ENCODE measurements at regions not wholly inside any gene's neighbourhood (a gene's known extent, or its start where the extent isn't known, plus 50 kb on each side); places are given as distances from the start of the nearest gene placed in this dataset. TPM values are rescaled to one million over a fixed set of nuclear protein-coding genes. Genes with fewer than 3 reads are reported as not detected.
A peak's percentile ranks its signal among the peaks of the same experiment; 100 is the strongest.

DNA sequence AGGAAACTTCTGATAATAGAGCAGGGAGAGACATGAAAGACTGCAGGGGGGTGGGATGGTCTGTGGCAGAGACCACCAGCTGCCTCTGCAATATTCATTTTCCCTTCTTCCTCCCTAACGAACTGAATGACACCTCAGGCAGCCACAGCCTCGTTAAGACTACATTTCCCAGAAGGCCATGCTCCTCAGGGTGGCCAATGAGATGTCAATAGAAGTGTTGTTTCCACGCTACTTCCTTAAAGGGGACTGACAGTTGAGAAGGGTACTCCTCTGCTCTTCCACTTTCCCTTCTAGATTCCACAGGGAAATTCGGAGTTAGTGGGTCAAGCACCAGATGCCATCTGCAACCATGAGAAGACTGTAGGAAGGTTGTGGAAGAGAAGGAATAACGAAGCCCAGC is 52.0 kb upstream of the DAPK1 start:
- H3K27ac ChIP-seq = no peak overlapping the region
- intact Hi-C loops (cut with DNase I; ENCODE audit: low total_unique reads) = no loop called here
- no peak overlapping the region for H3K4me3 ChIP-seq

DNA sequence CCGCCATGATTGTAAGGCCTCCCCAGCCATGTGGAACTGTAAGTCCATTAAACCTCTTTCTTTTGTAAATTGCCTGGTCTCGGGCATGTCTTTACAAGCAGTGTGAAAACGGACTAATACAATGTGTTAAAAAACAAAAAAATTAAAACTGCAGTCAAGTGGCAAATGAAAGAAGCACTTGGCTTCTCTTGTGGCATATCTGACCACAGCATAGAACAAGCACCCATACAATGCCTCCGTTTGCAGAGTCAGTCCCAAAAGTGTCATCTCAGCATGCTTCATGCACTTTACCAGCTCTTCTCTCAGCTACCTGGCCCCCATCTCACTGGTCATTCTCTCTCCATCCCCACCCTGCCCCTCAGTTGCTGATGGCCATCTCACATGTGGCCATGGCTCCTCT is 51.1 kb upstream of the DAPK1 start:
- Histone ChIP-seq H3K4me3 (no peak overlapping the region), H3K27me3 (no peaks in the 10 kb centered on the region), H3K4me1 (no peaks in the 10 kb centered on the region), H3K9me3 (no peaks in the 10 kb centered on the region), H3K27ac (no peak overlapping the region), H3K36me3 (no peaks in the 10 kb centered on the region)
- no peak for TF ChIP-seq POLR2A (IDR thresholded peaks at IDR 0.05)
- TF ChIP-seq, protein P1, sequence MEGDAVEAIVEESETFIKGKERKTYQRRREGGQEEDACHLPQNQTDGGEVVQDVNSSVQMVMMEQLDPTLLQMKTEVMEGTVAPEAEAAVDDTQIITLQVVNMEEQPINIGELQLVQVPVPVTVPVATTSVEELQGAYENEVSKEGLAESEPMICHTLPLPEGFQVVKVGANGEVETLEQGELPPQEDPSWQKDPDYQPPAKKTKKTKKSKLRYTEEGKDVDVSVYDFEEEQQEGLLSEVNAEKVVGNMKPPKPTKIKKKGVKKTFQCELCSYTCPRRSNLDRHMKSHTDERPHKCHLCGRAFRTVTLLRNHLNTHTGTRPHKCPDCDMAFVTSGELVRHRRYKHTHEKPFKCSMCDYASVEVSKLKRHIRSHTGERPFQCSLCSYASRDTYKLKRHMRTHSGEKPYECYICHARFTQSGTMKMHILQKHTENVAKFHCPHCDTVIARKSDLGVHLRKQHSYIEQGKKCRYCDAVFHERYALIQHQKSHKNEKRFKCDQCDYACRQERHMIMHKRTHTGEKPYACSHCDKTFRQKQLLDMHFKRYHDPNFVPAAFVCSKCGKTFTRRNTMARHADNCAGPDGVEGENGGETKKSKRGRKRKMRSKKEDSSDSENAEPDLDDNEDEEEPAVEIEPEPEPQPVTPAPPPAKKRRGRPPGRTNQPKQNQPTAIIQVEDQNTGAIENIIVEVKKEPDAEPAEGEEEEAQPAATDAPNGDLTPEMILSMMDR (IDR thresholded peaks at IDR 0.05) = no peak
- intact Hi-C loops (cut with DNase I; ENCODE audit: low total_unique reads) = no loop called here
- no peak for DNase-seq

More for the DNA sequence above, 52.0 kb upstream of the DAPK1 start:
- Histone ChIP-seq H3K36me3 (no peaks in the 10 kb centered on the region), H3K4me1 (no peaks in the 10 kb centered on the region), H3K27me3 (no peaks in the 10 kb centered on the region), H3K9me3 (no peaks in the 10 kb centered on the region)
- peak in 1 of 2 donors; percentile 17 for DNase-seq
- TF ChIP-seq POLR2A (IDR thresholded peaks at IDR 0.05) = no peak
- TF ChIP-seq, protein P1 (IDR thresholded peaks at IDR 0.05) = no peak

- Histone ChIP-seq H3K4me1 (no peaks in the 10 kb centered on the region), H3K4me3 (no peak overlapping the region), H3K9me3 (no peaks in the 10 kb centered on the region), H3K27me3 (no peaks in the 10 kb centered on the region), H3K27ac (no peak overlapping the region), H3K36me3 (no peaks in the 10 kb centered on the region)
- DNase-seq = no peak
- intact Hi-C loops (cut with DNase I; ENCODE audit: low total_unique reads) = no loop called here
- TF ChIP-seq POLR2A (IDR thresholded peaks at IDR 0.05) = no peak
- TF ChIP-seq, protein P1 (IDR thresholded peaks at IDR 0.05) = no peak
Observed at GRCh38 chr9:87447547-87448432, 49.9 kb upstream of the DAPK1 start.

Small RNAs in the stretch of these regions (small RNA-seq; reads per million reads assigned to genes)
- gene AL353752.1 (not detected), gene RF00568 (not detected)
